IMR-90 (cell line): ENCODE measurements at regions not wholly inside any gene's neighbourhood (a gene's known extent, or its start where the extent isn't known, plus 50 kb on each side); places are given as distances from the start of the nearest gene placed in this dataset.
"Not testable (repeated sequence)": the region's sequence is repeated elsewhere in the genome, so short reads cannot be mapped to it uniquely, and the experiment has no call there.

ENCODE experiments used
- ATAC-seq: fragments of 200-7000 bp; cut with Tn5 transposase; 2 replicates; pipeline ENCODE4 v1.9.1; 2020; ENCODE audit warnings: low read depth, mild to moderate bottlenecking, moderate library complexity
- BruUV-seq: library from RNA; stranded (reverse); fragments of 400-500 nt; replicated peaks from 2 replicates; lab custom pipeline; 2021; lab: Mats Ljungman, UMichigan
- CTCF ChIA-PET: fragments of 300-600 bp; formaldehyde crosslinking; extraction: SDS; loops from one replicate; lab custom pipeline; 2021; ENCODE audit warnings: antibody characterized with exemption; lab: Yijun Ruan, JAX
- POLR2A ChIA-PET: fragments of 300-600 bp; sonication (Branson Sonifier 250); formaldehyde crosslinking; loops from one replicate; lab custom pipeline; 2022; ENCODE audit warnings: antibody characterized with exemption; ENCODE audit not compliant: unreplicated experiment; lab: Charles Lee
- DNase-seq: peaks from one replicate; pipeline ENCODE4 v3.0.0; 2013
- H2AFZ ChIP-seq: replicated peaks from 2 replicates; pipeline ENCODE3; 2013; ENCODE audit warnings: low read length, mild to moderate bottlenecking; ENCODE audit not compliant: poor library complexity
- H2AK5ac ChIP-seq: 2 replicates; pipeline ENCODE4 v1.6.1; 2013; ENCODE audit warnings: low read depth, low read length, inconsistent platforms
- H2AK9ac ChIP-seq: replicated peaks from 2 replicates; pipeline ENCODE3; 2013; ENCODE audit warnings: mild to moderate bottlenecking, low read depth, low read length, moderate library complexity; ENCODE audit not compliant: poor library complexity
- H2BK120ac ChIP-seq: 2 replicates; pipeline ENCODE4 v1.6.1; 2013; ENCODE audit warnings: low read depth, low read length, inconsistent platforms
- H2BK15ac ChIP-seq: 3 replicates; pipeline ENCODE4 v1.6.1; 2013; ENCODE audit warnings: low read depth, low read length, inconsistent platforms
- H2BK20ac ChIP-seq: 2 replicates; pipeline ENCODE4 v1.6.1; 2013; ENCODE audit warnings: low read depth, mild to moderate bottlenecking, inconsistent platforms, low read length, moderate library complexity
- H2BK5ac ChIP-seq: 2 replicates; pipeline ENCODE4 v1.6.1; 2013; ENCODE audit warnings: mild to moderate bottlenecking, low read depth, low read length, inconsistent platforms; ENCODE audit not compliant: poor library complexity, severe bottlenecking
- H3K14ac ChIP-seq: replicated peaks from 2 replicates; pipeline ENCODE4 v1.6.1; 2013; ENCODE audit warnings: low read depth, low read length, inconsistent platforms
- H3K18ac ChIP-seq: 2 replicates; pipeline ENCODE4 v1.6.1; 2013; ENCODE audit warnings: low read depth, low read length, control low read depth
- H3K23ac ChIP-seq: 2 replicates; pipeline ENCODE4 v1.6.1; 2013; ENCODE audit warnings: low read depth, low read length, inconsistent platforms
- H3K27ac ChIP-seq: 2 replicates; pipeline ENCODE4 v1.5.1; 2013; ENCODE audit warnings: mild to moderate bottlenecking, control low read depth, low read length; ENCODE audit not compliant: insufficient read depth
- H3K27me3 ChIP-seq: 2 replicates; pipeline ENCODE4 v1.6.1; 2013; ENCODE audit warnings: low read length; ENCODE audit not compliant: control insufficient read depth, insufficient read depth
- H3K36me3 ChIP-seq: 2 replicates; pipeline ENCODE4 v1.6.1; 2013; ENCODE audit warnings: low read length, mixed read lengths; ENCODE audit not compliant: control insufficient read depth, insufficient read depth
- H3K4ac ChIP-seq: 2 replicates; pipeline ENCODE4 v1.6.1; 2013; ENCODE audit warnings: low read depth, low read length, inconsistent platforms
- H3K4me1 ChIP-seq: 2 replicates; pipeline ENCODE4 v1.6.1; 2013; ENCODE audit warnings: low read length, mixed read lengths; ENCODE audit not compliant: control insufficient read depth, insufficient read depth
- H3K4me2 ChIP-seq: 2 replicates; pipeline ENCODE4 v1.6.1; 2013; ENCODE audit warnings: low read depth, mild to moderate bottlenecking, control low read depth, low read length, moderate library complexity
- H3K4me3 ChIP-seq: 2 replicates; pipeline ENCODE4 v1.5.1; 2013; ENCODE audit warnings: low read depth, mild to moderate bottlenecking, control low read depth, low read length, moderate library complexity; ENCODE audit not compliant: insufficient read depth
- H3K56ac ChIP-seq: 2 replicates; pipeline ENCODE4 v1.6.1; 2013; ENCODE audit warnings: low read length, inconsistent platforms; ENCODE audit not compliant: insufficient read depth; ENCODE audit errors: extremely low read depth
- H3K79me1 ChIP-seq, 2 experiments: 2 replicates each; pipeline ENCODE4 v1.6.1; 2013; ENCODE audit warnings: low read length in 2 of 2, inconsistent platforms in 1 of 2, low read depth in 1 of 2
- H3K9ac ChIP-seq: 2 replicates; pipeline ENCODE4 v1.6.1; 2013; ENCODE audit warnings: low read depth, low read length, control low read depth
- H3K9me1 ChIP-seq: 2 replicates; pipeline ENCODE4 v1.6.1; 2013; ENCODE audit warnings: low read length, inconsistent platforms; ENCODE audit not compliant: insufficient read depth
- H3K9me3 ChIP-seq: 2 replicates; pipeline ENCODE4 v1.6.1; 2013; ENCODE audit warnings: low read length; ENCODE audit not compliant: control insufficient read depth, insufficient read depth
- H4K20me1 ChIP-seq: 2 replicates; pipeline ENCODE4 v1.6.1; 2013; ENCODE audit warnings: low read length, inconsistent platforms; ENCODE audit not compliant: insufficient read depth
- H4K5ac ChIP-seq: 2 replicates; pipeline ENCODE4 v1.6.1; 2013; ENCODE audit warnings: mild to moderate bottlenecking, low read depth, low read length, control low read depth
- H4K8ac ChIP-seq, 2 experiments: 2 replicates each; pipeline ENCODE4 v1.6.1; 2013; ENCODE audit warnings: low read depth in 2 of 2, low read length in 2 of 2, control low read depth in 1 of 2, inconsistent platforms in 1 of 2
- H4K91ac ChIP-seq: 2 replicates; pipeline ENCODE4 v1.6.1; 2013; ENCODE audit warnings: low read depth, low read length, inconsistent platforms; ENCODE audit not compliant: insufficient read depth
- WGBS, 2 experiments: methylation state at CpG; one replicate each; pipeline versions ENCODE4 v1.1.5 to v1.1.7; 2013; ENCODE audit warnings: missing lambda C conversion rate in 2 of 2; ENCODE audit not compliant: insufficient read length in 1 of 2; ENCODE audit errors: extremely low coverage in 2 of 2; 5-methylcytosine and 5-hydroxymethylcytosine counted together
- dilution Hi-C: fragments of 300-500 bp; cut with HindIII; formaldehyde crosslinking; loops from one replicate; pipeline ENCODE4 v1.14.3; 2018; ENCODE audit warnings: low sequenced_read_pairs; ENCODE audit not compliant: unreplicated experiment
- in situ Hi-C: fragments of 300-500 bp; cut with MboI; formaldehyde crosslinking; loops from 3 replicates; pipeline ENCODE4 v1.14.3; 2019; ENCODE audit warnings: low sequenced_read_pairs, inconsistent platforms, mixed read lengths
- intact Hi-C: fragments of 100-400 bp; cut with micrococcal nuclease; formaldehyde crosslinking; loops from 2 replicates; pipeline ENCODE4 v1.10.0; 2022

GRCh38 chr2:87497135-87497534 lies 250.8 kb upstream of the PLGLB2 start:
- H2AK5ac ChIP-seq, H3K27ac ChIP-seq, H3K9ac ChIP-seq, CTCF ChIA-PET, H2AFZ ChIP-seq, DNase-seq, in situ Hi-C loops, H3K14ac ChIP-seq, dilution Hi-C loops, H2BK5ac ChIP-seq, H2AK9ac ChIP-seq, H3K18ac ChIP-seq, POLR2A ChIA-PET, H3K9me1 ChIP-seq, H3K4me1 ChIP-seq, H3K4ac ChIP-seq, H3K27me3 ChIP-seq, H4K5ac ChIP-seq, H3K56ac ChIP-seq, H3K9me3 ChIP-seq, H4K91ac ChIP-seq, H4K8ac ChIP-seq, H2BK15ac ChIP-seq, intact Hi-C loops, BruUV-seq, H3K4me3 ChIP-seq, H2BK120ac ChIP-seq, H3K23ac ChIP-seq, H3K79me1 ChIP-seq, ATAC-seq, H2BK20ac ChIP-seq, H3K36me3 ChIP-seq, H3K4me2 ChIP-seq: not testable (repeated sequence)
- no CpG with 5 or more reads among the region's 3 CpGs for WGBS, 2 experiments
- peaks cover 58% of the 10 kb centered on the region for H4K20me1 ChIP-seq

GRCh38 chr2:87497700-87498099 lies 250.2 kb upstream of the PLGLB2 start:
- DNase-seq, BruUV-seq, in situ Hi-C loops, CTCF ChIA-PET, H2BK15ac ChIP-seq, H3K9ac ChIP-seq, dilution Hi-C loops, H3K36me3 ChIP-seq, H2AK9ac ChIP-seq, H2AK5ac ChIP-seq, H3K79me1 ChIP-seq, H3K4ac ChIP-seq, H3K18ac ChIP-seq, H3K4me2 ChIP-seq, H3K4me3 ChIP-seq, H3K14ac ChIP-seq, ATAC-seq, H3K9me3 ChIP-seq, H4K91ac ChIP-seq, H3K27me3 ChIP-seq, H2BK120ac ChIP-seq, H4K8ac ChIP-seq, H3K4me1 ChIP-seq, H3K9me1 ChIP-seq, intact Hi-C loops, H2AFZ ChIP-seq, POLR2A ChIA-PET, H2BK20ac ChIP-seq, H4K5ac ChIP-seq, H3K56ac ChIP-seq: not testable (repeated sequence)
- peaks cover 55% of the 10 kb centered on the region for H4K20me1 ChIP-seq
- peak overlapping the region; percentile 51; the same call in 1 of the 2 replicates for H3K23ac ChIP-seq
- no CpG with 5 or more reads among the region's 4 CpGs for WGBS, 2 experiments
- peak overlapping the region; percentile 49; the same call in 1 of the 2 replicates for H3K27ac ChIP-seq
- peak overlapping the region; percentile 15 for H2BK5ac ChIP-seq
